Renal cortical epithelial cell (primary cell): ENCODE measurements at regions not wholly inside any gene's neighbourhood (a gene's known extent, or its start where the extent isn't known, plus 50 kb on each side); places are given as distances from the start of the nearest gene placed in this dataset.

Experiments
- DNase-seq: peaks from one replicate; pipeline ENCODE4 v3.0.0-alpha.2; 2011; ENCODE audit warnings: low read depth

- DNase-seq = no peak
Observed at GRCh38 chr1:79629414-79629813, 622.9 kb upstream of the ADGRL4 start.

GRCh38 chr1:79617777-79618176, 611.2 kb upstream of the ADGRL4 start:
- no peak for DNase-seq

- DNase-seq = peak; percentile 75
Observed at GRCh38 chr1:79614762-79615161, 608.2 kb upstream of the ADGRL4 start.

GRCh38 chr1:79614106-79614505, 607.6 kb upstream of the ADGRL4 start:
- no peak for DNase-seq

GRCh38 chr1:79613046-79613445, 606.5 kb upstream of the ADGRL4 start:
- no peak for DNase-seq

- no peak for DNase-seq
Observed at GRCh38 chr1:79604490-79605198, 598.1 kb upstream of the ADGRL4 start.

GRCh38 chr1:79603843-79604242, 597.3 kb upstream of the ADGRL4 start:
- DNase-seq = peak; percentile 77

GRCh38 chr1:79599257-79599656, 592.7 kb upstream of the ADGRL4 start:
- DNase-seq = no peak

GRCh38 chr1:79595931-79596330, 589.4 kb upstream of the ADGRL4 start:
- DNase-seq = no peak

GRCh38 chr1:79594121-79594698, 587.7 kb upstream of the ADGRL4 start:
- no peak for DNase-seq

GRCh38 chr1:79592707-79593106, 586.2 kb upstream of the ADGRL4 start:
- no peak for DNase-seq

- no peak for DNase-seq
Observed at GRCh38 chr1:79588719-79589118, 582.2 kb upstream of the ADGRL4 start.

- peak; percentile 15 for DNase-seq
Observed at GRCh38 chr1:79587229-79587628, 580.7 kb upstream of the ADGRL4 start.

- DNase-seq = no peak
Observed at GRCh38 chr1:79585801-79586200, 579.3 kb upstream of the ADGRL4 start.

GRCh38 chr1:79575424-79575823, 568.9 kb upstream of the ADGRL4 start:
- no peak for DNase-seq

GRCh38 chr1:79568411-79568810, 561.9 kb upstream of the ADGRL4 start:
- DNase-seq = peak; percentile 15

GRCh38 chr1:79561521-79561978, 555.0 kb upstream of the ADGRL4 start:
- DNase-seq = no peak

GRCh38 chr1:79556189-79556588, 549.7 kb upstream of the ADGRL4 start:
- no peak for DNase-seq

GRCh38 chr1:79554688-79555087, 548.2 kb upstream of the ADGRL4 start:
- DNase-seq = no peak

- DNase-seq = no peak
Observed at GRCh38 chr1:79551321-79551720, 544.8 kb upstream of the ADGRL4 start.

GRCh38 chr1:79550402-79550801, 543.9 kb upstream of the ADGRL4 start:
- DNase-seq = no peak

- no peak for DNase-seq
Observed at GRCh38 chr1:79549201-79549600, 542.7 kb upstream of the ADGRL4 start.

GRCh38 chr1:79547514-79547913, 541.0 kb upstream of the ADGRL4 start:
- DNase-seq = no peak

GRCh38 chr1:79543394-79543793, 536.9 kb upstream of the ADGRL4 start:
- DNase-seq = no peak
